ENCODE measurements at regions not wholly inside any gene's neighbourhood (a gene's known extent, or its start where the extent isn't known, plus 50 kb on each side); places are given as distances from the start of the nearest gene placed in this dataset.
"Not testable (repeated sequence)": the region's sequence is repeated elsewhere in the genome, so short reads cannot be mapped to it uniquely, and the experiment has no call there.

DNA sequence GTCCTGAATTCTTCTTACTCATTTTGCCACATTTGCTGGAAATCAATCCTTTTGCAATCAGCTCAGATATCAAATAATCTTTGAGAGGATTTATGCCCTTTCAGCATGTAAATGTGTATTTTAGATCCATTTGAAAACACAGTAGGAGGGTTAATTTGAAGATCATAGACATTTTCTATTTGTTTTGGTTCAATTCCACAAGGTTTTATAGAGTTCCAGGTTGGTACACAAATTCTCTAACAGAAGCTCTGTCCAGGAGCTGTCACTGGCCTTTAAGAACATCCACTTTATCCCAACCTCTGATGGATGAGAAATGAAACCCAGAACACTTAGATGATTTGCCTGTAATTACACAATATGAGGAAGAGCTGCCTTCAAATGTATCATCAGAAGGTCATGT, 157.3 kb upstream of the CHAC2 start:
- no peak for DNase-seq

DNA sequence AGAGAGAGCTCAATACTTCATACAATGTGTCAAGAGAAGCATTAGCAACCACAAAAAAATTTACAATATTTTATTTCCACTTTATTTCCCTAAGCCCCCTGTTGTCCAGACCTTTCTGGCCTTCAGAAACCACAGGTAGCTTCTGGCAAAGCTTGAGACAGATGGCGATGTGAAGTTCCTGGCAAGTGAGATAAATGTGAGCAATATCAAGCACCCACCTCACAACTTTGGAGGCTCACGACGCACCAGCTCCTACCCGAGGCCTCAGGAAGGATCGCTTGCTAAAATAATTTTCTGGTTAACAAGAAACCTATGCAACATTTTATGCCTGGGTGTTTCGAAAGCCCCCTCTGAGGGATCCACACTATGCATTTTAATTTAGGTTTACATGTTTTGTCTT, 158.1 kb upstream of the CHAC2 start:
- DNase-seq: no peak

DNA sequence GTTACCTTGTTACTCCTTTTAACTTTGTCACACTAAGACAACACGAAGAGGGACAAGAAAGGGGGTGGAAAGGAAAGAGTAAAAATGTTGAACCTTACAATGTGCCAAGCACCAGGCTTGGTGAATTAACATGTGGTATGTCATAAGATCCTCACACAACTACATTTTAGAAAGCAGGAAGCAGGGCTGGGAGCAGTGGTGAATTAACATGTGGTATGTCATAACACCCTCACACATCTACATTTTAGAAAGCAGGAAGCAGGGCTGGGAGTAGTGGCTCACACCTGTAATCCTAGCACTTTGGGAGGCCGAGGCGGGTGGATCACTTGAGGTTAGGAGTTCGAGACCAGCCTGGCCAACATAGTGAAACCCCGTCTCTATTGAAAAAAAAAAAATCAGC, 159.3 kb upstream of the CHAC2 start:
- DNase-seq: no peak

DNA sequence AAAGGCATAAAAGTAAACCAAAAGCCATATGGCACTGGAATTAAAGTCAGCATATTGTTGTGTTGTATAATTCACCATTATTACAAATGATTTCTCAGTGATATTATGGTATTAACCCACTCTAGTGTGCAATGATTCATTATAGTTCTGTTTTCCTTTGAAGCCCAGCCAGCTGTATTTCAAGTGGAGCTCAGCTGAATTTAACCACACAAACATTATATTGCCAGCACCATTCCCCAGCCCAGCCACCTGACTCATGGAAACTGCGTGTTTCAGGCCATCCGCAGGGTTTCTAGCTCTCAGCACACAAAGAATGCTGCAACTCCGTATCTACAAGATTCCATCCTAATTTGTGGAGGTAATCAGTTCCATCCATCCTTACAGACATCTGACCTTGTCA, 166.8 kb upstream of the CHAC2 start:
- no peak for DNase-seq

DNA sequence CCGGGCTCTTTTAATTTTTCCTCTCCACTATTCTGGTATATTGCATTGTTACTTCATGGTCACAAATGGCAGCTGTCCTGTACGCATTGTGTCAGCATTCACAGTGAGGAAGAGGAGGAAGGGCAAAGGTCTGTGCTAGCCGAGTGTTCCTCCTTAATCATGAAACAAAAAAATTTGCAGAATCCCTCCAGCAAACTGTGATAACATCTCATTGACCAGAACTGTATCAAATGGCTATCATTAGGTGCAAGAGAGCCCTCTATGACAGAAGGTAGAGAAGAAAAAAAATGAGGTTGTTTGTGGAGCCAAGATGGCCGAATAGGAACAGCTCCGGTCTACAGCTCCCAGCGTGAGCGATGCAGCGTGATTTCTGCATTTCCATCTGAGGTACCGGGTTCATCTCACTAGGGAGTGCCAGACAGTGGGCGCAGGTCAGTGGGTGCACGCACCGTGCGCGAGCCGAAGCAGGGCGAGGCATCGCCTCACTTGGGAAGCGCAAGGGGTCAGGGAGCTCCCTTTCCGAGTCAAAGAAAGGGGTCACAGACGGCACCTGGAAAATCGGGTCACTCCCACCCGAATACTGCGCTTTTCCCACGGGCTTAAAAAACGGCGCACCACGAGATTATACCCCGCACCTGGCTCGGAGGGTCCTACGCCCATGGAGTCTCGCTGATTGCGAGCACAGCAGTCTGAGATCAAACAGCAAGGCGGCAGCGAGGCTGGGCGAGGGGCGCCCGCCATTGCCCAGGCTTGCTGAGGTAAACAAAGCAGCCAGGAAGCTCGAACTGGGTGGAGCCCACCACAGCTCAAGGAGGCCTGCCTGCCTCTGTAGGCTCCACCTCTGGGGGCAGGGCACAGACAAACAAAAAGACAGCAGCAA, 180.6 kb upstream of the CHAC2 start:
- DNase-seq: not testable (repeated sequence)

DNA sequence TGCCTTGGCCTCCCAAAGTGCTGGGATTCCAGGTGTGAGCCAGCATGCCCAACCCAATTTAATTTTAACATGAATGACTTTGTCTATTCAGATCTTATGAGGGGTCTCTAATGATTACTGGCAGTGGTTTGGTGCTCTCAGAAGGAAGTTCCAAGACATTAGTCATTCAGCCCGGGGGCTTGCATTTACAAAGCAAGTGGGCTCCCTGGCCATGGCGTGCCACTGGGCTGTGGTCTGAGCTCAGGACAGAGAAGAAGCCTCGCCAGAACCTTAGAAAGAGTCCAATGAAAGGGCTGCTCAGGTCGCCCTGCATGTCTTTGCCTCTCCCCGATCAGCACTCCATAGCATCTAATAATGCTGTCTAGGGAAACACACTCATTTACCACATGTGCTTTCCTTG, 182.6 kb upstream of the CHAC2 start:
- no peak for DNase-seq

DNA sequence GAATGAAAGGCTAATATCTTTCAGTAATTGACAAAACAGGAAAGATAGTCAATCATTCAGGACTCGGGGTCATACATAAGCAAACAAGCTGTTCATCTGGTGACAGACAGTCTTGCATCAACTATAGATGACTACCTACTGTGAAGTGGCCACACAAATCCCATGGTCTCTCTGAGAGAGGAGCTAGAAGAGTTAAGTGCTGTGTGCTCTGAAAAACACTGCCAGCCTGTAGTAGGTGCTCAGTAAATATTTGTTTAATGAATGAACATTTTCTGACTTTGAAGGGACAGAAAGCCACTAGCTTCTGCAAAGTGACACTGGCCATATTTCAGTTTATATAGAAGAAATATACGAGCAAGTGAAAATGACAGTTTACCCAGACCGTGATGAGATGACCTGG, 184.0 kb upstream of the CHAC2 start:
- DNase-seq: no peak

DNA sequence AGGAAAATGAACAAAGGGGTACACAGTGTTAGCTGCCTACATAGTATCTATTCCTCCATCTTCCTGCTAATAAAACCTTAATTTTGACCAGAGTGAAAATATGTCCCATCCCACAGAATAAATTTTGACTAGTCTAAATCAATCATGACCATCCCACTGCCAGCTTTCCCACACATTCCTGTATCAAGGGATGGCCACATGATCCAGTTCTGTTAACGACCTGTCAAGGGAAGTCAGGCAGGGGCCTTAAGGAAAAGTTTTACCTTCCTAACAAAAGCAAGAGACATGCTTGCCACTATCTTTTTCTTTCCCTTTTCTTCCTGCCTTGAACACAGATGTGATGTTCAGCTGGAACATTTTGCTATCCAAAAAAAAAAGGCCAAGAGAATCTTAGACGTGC, 185.0 kb upstream of the CHAC2 start:
- DNase-seq: no peak

DNA sequence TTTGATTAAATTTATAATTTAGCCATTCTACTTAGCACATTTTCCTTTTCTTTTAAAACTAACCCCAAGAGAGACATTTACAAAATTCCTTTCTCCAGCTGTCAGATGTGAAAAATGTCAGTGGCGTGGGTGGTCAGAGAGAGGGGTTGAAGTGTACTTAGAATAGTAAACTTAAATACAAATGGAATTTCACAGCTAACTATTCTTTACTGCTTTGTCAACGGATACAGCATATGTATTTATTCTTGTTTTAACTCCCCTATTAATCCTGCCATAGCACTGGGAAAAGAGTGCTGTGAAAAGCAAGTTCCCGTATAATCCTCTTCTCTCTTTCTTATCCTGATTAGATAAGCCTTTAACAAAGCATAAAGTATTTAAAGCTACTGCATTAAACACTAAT, 191.4 kb upstream of the CHAC2 start:
- no peak for DNase-seq

DNA sequence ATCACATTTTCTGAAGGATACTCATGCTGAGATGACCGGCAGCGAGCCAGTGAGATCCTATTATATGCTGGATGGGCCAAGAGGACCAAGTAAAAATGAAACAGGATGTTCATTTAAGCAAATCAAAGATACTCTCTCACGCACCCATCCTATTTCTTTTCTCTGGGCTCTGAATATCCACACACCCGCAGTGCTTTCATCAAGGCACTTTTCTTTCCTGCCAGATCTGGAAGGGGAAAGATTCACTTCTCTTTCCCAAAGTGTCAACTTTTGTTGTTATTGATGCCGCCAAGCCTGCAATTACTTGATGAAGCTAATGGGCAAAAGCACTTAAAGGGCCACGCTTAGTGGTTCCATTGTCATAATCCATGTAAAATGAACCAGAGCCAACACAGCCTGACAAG, 191.9 kb upstream of the CHAC2 start:
- DNase-seq: no peak

DNA sequence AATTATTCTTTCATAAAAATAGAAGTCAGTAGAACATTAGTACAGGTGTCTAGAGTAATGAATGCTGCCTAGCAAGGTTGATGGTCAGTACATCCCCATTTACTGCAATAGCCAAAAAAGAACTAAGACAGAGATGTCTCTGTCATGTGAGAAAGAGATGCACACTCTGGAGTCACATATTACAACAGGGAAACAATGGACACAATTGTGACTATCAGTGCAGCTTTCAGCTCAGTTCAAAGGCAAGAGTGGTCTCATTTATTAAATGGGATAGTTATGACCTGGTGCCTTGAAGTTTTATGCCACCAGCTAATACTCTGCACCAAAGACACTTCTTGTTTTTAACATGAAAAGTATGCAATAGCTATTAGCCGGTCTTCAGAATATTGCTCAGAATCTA, 194.9 kb upstream of the CHAC2 start:
- DNase-seq: no peak

DNA sequence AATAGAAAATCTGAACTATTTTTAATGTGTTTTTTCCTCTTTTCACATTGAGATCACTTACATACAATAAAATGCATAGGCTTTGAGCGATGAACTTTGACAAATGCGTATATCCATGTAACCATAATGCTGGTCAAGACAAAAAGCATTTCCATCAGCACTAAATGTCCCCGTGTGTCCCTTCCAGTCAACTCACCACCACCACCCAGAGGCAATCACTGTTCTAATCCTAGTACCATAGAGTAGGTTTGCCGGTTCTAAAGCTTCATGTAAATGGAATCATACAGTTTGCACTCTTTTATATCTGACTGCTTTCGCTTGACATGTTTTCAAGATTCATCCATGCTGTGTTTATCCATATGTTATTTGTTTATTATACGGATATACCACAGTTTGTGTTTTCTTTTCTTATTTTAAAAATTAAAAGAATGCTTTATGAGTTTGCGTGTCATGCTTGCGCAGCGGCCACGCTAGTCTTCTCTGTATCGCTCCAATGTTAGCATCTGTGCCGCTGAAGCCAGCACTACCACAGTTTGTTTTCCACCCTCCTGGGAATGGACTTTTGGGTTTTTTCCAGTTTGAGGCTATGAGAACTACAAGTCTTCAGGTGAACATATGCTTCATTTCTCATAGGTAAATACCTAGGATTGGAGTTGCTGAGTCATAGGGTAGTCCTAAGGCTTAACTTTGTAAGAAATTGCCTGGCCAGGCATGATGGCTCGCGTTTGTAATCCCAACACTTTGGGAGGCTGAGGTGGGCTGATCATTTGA, 197.5 kb upstream of the CHAC2 start:
- no peak for DNase-seq

DNA sequence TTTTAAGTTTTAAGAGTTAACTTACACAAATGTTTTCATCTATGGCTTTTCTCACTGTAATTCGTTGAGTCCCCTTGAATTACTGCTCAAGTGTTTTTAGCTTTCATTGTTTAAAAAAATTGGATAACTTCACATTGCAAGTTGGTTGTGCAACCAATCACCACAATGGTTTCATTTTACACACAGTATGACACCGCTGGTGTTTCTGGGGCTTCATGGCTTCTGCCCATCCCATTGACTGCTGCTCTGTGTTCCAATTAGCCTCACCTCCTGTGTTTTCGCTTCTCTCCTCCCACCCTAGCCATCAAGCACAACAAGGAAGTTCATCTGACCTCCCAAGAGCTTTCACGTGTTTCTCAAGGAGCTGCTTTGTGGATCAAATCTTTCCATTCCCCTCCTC, 199.1 kb upstream of the CHAC2 start:
- DNase-seq: no peak

DNA sequence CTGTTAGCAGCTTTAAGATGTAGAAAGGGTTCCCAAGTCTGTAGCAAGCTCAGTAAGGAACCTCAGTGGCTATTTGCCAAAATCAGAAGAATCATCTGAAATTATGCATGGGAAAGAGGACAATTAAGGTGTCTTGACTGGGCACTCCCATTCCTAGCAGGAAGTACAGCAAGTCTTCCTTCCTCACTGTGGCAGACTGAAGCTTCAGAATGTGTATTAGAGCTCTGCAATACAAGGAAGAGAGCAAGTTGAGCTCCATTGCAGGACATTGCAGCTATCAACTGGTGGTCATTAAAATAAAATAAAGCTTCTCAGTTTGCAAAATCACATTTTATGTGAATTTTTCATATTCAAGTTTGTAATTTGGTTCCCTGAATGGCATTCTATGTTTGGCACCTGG, 200.5 kb upstream of the CHAC2 start:
- no peak for DNase-seq

DNA sequence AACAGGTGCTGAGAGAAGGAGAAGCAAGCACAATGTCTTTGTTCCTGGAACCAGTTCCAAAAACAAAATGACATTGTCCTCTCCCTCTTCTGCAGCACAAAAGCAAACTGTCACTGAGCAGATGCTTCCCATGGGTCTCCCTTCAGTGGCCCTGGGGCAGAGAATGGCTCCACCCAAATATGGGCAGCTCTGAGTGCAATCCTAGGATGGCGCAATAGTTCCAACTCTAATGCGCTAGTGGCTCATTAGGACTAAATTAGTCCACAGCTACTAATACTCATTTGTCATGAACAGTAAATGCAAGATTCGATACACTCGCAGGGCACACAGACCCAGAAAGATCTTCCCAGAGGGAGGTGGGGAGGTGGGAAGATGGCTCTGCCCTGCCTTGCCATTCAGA, 205.2 kb upstream of the CHAC2 start:
- no peak for DNase-seq

DNA sequence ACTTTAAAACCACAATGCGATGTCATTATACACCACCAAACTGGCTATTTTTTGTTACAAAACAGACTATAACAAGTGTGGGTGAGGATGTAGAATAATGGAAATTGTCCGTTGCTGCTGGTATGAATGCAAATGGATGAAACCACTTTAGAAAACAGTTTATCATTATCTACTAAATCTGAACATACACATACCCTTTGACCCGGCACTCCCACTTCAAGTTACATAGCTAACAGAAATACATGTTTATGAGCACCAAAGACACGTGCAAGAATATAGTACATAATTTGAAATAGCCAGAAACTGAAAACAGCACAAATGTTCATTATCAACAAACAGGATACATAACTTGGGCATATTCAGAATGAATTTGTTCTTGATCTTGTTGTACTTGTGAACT, 206.4 kb upstream of the CHAC2 start:
- DNase-seq: no peak

DNA sequence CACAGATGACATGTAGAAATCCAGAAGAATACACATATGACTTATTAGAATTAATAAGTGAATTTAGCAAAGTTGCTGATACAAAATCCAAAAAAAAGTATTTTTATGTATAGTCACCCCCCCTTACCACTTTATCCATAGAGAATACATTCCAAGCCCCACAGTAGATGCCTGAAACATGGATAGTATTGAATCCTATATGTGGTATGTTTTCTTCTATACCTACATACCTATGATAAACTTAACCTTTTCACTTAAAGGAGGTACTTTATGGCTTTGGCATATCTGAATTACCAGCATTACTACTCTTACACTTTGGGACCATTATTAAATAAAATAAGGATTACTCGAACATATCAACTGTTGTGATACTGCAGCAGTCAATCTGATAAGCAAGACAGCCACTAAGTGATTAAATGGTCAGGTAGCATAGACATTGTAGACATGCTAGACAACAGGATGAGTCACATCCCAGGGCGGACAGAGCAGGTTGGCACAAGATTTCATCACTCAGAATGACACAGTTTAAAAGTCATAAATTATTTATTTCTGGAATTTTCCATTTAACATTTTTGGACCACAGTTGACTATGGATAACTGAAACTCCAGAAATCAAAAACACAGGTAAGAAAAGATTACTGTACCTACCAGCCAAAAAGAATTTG, 208.2 kb upstream of the CHAC2 start:
- no peak for DNase-seq

DNA sequence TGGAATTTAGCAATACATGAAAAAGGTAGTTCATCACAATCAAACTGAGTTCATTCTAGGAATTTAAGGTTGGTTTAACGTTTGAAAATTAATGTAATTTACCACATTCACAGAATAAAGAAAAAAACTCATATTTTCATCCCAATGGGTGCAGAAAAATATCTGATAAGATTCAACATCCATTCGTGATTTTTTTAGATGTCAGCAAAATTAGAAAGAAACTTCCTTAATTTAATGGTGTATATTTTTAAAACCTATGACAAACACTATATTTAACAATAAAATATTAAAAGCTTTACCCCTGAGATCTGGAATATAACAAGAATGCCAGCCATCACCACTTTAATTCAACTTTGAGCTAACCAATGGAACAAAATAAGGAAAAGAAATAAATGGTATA, 208.7 kb upstream of the CHAC2 start:
- no peak for DNase-seq

DNA sequence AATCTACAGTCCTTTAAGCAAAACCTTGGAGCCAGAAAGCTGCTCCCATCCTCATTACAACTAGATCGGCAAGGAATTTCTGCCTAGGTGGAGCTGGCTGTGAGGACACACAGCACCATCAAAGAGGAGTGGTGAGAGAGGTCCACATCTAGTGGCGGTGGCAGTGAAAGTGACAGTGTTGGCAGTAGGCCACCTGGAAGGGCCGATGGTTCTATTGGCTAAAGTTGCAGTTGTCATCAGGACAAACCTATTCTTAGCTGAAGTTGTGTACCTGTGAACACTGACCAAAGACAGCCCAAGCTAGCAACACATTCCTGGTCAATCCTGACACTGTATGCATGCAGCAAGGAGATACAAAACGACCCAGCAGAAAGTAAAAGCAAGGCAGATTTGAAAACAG, 218.1 kb upstream of the CHAC2 start:
- no peak for DNase-seq

DNA sequence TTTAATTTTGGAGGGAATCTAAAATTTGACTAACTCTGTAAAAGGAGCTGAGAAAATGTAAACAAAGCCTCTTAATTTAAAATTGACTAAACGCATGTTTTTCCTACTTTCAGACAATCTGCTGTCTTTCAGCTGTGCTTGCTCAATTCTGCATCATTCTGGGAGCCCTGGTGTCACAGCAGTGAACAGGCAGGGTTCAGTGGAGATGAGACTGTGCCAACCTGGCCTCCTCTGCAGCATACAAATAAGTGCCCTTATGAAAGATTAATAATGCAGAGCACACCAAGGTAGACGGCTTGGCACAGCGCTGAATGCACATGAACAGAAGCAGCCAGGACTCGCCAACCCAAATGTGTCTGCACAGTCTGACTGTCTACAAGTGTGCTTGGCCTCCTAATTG, 222.0 kb upstream of the CHAC2 start:
- DNase-seq: no peak

DNA sequence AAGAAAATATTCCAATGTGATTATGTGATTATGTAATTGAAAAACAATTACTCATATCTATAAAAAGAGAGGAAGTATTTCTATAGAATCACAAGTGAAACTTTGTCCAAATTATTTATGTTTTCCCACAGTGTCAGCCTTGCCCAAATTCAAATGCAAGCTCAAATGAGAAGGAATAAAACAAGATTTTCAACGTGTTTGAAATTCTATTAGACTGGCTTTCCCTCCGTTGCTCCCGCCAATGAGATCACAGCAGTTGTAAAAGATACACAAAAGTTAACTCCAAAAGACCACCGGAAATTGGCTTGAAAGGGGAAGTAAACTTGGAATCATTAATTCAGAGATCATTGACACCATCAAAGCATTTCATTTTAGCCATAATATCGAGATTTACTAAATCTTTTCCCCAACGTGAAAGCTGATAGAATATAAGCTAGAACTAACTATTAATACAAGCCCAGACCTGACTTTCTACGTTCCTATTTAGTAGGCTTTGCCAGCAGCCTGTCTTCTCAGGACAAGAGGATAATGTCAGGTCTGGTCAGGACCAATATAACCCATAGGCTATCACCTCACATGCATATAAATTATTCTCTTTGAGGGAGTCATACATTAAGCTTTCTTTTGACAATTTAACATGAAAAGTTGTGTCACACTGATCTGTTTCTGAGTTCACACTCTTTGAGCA, 222.6 kb upstream of the CHAC2 start:
- DNase-seq: no peak

DNA sequence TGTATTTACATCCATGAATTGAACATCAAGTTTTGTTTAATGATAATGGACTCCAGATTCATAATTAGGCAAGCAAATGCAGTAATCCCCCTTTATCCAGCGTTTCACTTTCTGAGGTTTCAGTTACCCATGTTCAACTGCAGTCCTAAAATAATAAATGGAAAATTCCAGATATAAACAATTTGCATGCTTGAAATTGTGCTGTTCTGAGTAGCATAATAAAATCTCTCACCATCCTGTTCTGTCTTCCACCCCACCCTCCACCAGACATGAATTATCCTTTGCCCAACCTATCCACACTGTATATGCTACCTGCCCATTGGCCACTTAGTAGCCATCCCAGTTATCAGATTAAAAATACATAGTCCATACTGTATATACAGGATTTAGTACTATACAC, 224.5 kb upstream of the CHAC2 start:
- no peak for DNase-seq

DNA sequence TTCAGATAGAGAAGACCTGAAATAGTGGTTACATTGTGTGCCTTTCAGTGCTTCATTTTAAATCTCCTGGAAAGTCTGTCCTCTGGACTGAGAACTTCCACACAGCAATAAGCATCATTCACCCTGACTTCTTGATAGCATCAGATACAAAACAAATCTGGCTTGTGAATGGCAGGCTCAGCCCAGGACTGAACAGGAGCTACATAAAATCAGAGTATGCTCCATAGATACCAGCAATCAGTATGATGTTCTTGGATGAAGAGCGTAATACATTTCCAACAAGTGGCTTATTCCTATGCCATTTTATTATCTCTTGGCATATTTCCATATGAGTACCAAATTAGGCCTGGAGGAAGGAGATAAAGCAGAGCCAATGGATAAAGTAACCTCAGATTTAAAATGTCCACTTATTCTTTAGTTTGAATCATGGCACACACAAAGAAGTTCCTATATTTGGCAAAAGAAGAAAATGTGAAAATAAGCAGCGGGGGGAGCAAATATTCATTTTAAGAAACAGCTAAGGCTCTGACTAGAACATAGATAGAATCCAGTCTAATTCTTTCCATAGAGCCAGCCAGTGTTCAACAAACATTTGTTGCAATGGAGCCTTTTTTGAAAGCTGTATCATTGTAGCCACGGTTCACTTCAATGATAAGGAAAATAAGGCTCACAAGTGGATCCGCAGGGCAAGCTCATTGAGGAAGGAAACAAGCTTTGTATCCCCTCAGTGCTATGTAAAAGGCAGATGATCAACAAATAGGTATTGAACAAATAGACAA, 230.8 kb upstream of the CHAC2 start:
- no peak for DNase-seq

Data from bone marrow (tissue), 2 donors.